Dedifferentiated amniotic fluid mesenchymal stem cell (primary cell): ENCODE measurements at regions not wholly inside any gene's neighbourhood (a gene's known extent, or its start where the extent isn't known, plus 50 kb on each side); places are given as distances from the start of the nearest gene placed in this dataset.

Source experiments
- DNase-seq: peaks from one replicate; pipeline ENCODE4 v3.0.0-alpha.2; 2016; ENCODE audit errors: extremely low spot score

GRCh38 chr3:3629911-3630310, 169.3 kb upstream of the LRRN1 start:
- no peak for DNase-seq

GRCh38 chr3:3628676-3629328, 170.4 kb upstream of the LRRN1 start:
- no peak for DNase-seq

GRCh38 chr3:3627114-3627513, 172.1 kb upstream of the LRRN1 start:
- no peak for DNase-seq

GRCh38 chr3:3625544-3626271, 173.5 kb upstream of the LRRN1 start:
- DNase-seq = no peak

GRCh38 chr3:3619815-3620214, 179.4 kb upstream of the LRRN1 start:
- no peak for DNase-seq

- DNase-seq = no peak
These were observed 180.6 kb upstream of the LRRN1 start for GRCh38 chr3:3618623-3619022.

DNA sequence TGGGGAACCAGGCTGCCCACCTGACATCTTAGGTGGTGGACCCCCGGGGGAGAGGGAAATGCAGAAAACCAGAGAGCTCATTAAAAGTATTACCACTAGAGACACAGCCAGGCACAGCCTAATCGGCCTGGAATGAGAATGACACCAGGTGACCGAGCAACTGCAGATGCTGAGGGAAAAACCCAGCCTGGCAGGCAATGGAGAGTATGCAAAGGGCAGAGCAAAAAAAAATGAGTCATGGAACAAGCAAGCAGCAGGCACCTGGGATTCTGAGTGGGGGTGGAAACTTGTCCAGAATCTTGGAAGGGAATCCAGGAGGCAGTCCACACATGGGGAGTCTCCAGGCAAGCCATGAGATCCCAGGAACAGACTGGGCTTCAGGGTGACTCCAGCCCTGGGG, 183.7 kb upstream of the LRRN1 start:
- DNase-seq = no peak

DNA sequence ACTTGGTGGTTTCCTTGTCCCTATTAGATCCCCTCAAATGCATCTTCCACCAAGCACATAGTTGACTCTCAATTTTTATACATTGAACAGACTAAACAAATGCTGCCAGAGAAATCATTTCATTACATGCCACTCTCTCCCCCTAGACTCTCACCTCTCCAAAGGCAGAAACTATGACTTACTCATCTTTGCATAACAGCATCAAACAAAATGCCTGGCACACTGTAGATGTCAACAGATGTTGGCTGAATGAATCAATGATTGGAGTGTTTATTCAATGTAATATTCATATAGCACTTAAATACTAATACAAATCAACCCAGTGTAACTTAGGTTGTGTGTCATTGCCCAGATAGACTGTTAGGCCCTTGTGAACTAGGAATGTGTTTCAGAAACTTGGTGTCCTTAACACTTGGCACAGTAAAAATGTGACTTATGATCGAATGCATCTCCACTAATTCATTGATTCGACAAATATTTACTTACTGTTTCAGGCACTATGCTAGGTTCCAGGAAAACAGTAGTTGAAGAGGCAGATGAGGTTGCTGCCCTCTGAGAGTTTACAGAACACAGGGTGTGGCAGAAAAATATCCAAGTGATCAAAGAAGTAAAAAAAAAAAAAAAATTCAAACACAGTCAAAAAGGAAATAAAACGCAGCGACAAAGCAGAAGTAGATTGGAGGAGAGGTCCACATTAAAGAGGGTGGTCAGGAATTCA, 188.5 kb upstream of the LRRN1 start:
- no peak for DNase-seq

DNA sequence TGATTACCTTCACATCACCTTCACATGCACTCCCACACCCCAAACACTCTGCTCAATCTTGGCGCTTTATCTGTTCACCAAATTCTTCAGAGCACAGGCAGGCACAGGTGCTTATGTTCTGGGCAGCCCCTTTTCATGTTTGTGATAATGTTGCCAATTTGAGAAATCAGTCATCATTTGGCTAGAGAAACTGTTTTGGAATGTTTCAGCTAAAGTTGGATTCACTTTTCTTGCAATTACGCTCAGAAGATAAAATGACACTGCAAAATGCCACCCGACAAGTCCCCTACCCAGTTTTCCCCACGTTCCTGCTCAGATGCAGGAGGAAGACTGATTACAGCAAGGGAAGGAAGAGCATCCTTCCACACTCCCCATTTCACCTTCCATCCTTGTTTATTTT, 192.9 kb upstream of the LRRN1 start:
- DNase-seq = no peak

- no peak for DNase-seq
These were observed 194.0 kb upstream of the LRRN1 start for GRCh38 chr3:3605226-3605625.

DNA sequence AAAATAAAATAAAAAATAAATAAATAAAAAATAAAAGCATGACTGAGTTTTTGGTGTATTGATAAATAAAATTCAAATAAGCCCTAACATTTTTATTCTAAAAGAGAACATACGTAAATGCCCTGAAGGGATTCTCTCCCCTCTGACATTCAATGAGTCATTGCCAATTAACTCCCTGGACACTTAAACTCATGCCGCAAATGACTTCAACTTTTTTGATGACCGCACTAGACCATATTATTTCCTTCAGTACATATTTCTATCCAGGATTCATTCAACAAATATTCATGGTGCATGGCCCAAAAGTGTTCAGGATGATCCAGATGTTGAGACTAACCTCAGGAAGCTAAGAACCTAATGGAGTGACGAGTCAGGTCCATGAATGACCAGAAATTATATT, 195.9 kb upstream of the LRRN1 start:
- no peak for DNase-seq

DNA sequence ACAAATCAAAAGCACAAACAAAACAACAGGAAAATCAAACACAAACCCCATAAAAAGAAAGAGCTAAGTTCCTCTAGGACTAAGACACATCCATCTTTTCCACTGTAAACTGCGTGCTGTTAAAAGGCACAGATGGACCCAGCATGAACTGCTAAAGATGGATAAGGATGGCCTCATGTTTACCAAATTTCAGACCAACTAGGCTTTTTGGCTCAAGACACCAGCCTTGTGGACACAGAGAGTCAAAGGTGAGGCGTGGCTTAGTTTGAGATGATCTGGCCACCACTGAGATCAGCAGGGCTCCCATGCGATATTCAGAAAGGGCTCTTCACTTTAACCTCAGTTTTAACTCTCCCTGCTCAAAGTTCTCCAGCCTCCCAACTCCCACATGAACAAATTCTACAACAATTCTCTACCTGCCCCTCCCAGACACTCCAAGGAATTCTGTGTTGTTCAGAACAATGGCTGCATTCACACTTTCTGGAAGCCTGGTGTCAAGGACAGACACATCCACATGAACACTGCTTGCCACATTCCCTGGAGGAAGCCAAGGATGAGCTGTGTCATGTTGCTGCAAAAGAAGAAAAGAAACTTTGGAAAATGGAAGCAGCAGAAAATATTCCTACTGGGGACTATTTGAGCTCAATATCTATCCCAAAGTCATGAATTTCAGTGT, 198.4 kb upstream of the LRRN1 start:
- no peak for DNase-seq

DNA sequence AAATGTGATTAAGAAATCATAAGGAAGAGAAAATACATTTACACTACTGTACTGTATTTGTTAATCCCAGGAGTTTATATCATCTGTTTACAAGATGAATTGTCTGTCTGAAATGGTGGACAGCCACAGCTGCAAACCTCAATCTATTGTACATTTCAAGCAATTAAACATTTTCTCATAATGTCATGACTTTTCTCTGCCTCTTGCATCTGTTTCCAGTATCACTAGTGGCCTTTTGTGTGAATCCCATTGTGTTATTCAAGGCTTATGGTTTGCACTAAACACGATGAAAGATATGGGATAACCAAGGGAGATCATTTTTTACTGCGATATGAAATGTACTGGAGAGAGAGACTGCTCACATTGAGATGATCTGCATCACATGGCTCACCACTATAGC, 200.2 kb upstream of the LRRN1 start:
- DNase-seq = no peak

DNA sequence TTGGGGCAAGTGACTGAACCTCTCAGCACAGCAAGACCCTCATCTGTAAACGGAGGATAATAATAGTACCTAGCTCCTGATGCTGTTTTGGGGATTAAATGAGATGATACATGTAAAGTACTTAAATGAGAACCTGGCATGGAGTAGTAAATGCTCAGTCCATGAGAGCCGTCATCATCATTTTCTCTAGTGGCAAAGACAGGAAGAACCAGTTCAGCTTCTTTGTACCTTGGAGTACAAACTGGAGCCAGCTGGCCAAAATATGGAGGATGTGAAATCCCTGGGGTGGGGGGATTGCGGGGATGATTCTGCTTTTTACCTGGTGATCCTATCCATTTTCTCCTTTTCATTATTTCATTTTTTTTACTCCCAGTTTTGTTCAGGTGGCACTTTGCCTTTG, 204.2 kb upstream of the LRRN1 start:
- no peak for DNase-seq

- DNase-seq = no peak
These were observed 209.5 kb upstream of the LRRN1 start for GRCh38 chr3:3589715-3590130.

- DNase-seq = no peak
These were observed 211.6 kb upstream of the LRRN1 start for GRCh38 chr3:3587647-3587972.

- no peak for DNase-seq
These were observed 212.2 kb upstream of the LRRN1 start for GRCh38 chr3:3586843-3587646.

GRCh38 chr3:3586336-3586735, 212.9 kb upstream of the LRRN1 start:
- DNase-seq = no peak

DNA sequence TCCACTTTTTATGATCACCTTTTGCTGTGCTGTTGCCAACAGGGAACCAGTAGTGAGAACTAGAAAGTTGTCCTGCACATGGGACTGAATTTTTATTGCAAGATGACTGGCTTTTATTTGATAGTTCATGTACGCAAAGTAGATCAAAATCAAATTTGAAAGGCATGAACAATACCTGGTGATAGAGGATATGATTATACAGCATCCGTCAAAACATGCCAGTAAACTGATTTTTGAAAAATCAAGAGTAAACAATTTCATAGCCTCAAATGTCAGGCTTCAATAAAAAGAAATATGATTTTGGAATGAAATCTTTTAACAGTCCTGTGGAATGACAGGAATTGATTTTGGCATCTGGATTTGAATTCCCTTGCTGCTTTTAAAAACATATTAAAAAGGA, 219.6 kb upstream of the LRRN1 start:
- no peak for DNase-seq

DNA sequence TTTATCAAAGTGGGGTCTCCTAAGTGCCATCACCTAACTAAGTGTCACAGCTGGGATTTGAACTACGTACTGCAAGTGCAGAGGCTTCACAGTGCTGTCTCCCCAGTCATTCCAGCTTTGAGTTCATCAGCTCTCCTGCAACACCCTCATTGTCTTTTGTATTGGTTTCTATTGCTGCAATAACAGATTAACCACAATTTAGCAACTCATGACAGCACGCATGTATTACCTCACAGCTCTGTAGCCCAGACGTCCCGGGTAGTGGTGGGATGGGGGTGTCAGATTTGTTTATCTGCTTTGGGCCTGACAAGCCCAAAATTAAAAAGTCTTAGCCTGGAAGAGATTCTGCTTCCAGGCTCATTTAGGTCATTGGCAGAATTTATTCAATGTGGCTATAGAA, 220.5 kb upstream of the LRRN1 start:
- no peak for DNase-seq

- no peak for DNase-seq
These were observed 221.4 kb upstream of the LRRN1 start for GRCh38 chr3:3577823-3578222.

- no peak for DNase-seq
These were observed 225.9 kb upstream of the LRRN1 start for GRCh38 chr3:3573341-3573740.
